Astrocyte (in vitro differentiated cells and primary cell): ENCODE measurements at regions not wholly inside any gene's neighbourhood (a gene's known extent, or its start where the extent isn't known, plus 50 kb on each side); places are given as distances from the start of the nearest gene placed in this dataset.

Experiments
- DNase-seq: peaks from one replicate; pipeline ENCODE4 v3.0.0-alpha.2; 2010; ENCODE audit warnings: low read depth
- FAIRE-seq: peaks from 2 replicates; lab custom pipeline; 2011; peaks lifted over from hg19 to GRCh38; lab: Jason Lieb, UNC
- H2AFZ ChIP-seq: 2 replicates; pipeline ENCODE4 v1.6.0; 2012; ENCODE audit warnings: low read depth, low read length, inconsistent platforms
- H3K27ac ChIP-seq: 2 replicates; pipeline ENCODE4 v1.5.1; 2011; ENCODE audit warnings: low read depth, low read length, inconsistent platforms
- H3K27me3 ChIP-seq: 2 replicates; pipeline ENCODE4 v1.6.0; 2011; ENCODE audit warnings: low read length, inconsistent platforms; ENCODE audit not compliant: insufficient read depth
- H3K36me3 ChIP-seq: 2 replicates; pipeline ENCODE4 v1.5.1; 2011; ENCODE audit warnings: low read length, inconsistent platforms; ENCODE audit not compliant: insufficient read depth
- H3K4me1 ChIP-seq: 2 replicates; pipeline ENCODE4 v1.5.1; 2011; ENCODE audit warnings: low read length, inconsistent platforms; ENCODE audit not compliant: insufficient read depth
- H3K4me2 ChIP-seq: 2 replicates; pipeline ENCODE4 v1.6.0; 2012; ENCODE audit warnings: low read length, inconsistent platforms
- H3K4me3 ChIP-seq: 2 replicates; pipeline ENCODE4 v1.5.1; 2011; ENCODE audit warnings: low read depth, mild to moderate bottlenecking, low read length, inconsistent platforms; ENCODE audit not compliant: insufficient read depth
- H3K79me2 ChIP-seq: 2 replicates; pipeline ENCODE4 v1.6.0; 2012; ENCODE audit warnings: mild to moderate bottlenecking, low read length, inconsistent platforms; ENCODE audit not compliant: insufficient read depth
- H3K9ac ChIP-seq: 2 replicates; pipeline ENCODE4 v1.6.0; 2012; ENCODE audit warnings: mild to moderate bottlenecking, low read length, inconsistent platforms
- H3K9me3 ChIP-seq: 2 replicates; pipeline ENCODE4 v1.5.1; 2012; ENCODE audit warnings: low read depth, mild to moderate bottlenecking, low read length, inconsistent platforms; ENCODE audit not compliant: insufficient read depth
- H4K20me1 ChIP-seq: 2 replicates; pipeline ENCODE4 v1.6.0; 2012; ENCODE audit warnings: low read length, inconsistent platforms; ENCODE audit not compliant: insufficient read depth
- H3K27ac Mint-ChIP-seq: one replicate; pipeline ENCODE4 v1.8.0; 2021; ENCODE audit warnings: mild to moderate bottlenecking, mixed read lengths; ENCODE audit not compliant: unreplicated experiment
- H3K27me3 Mint-ChIP-seq: one replicate; pipeline ENCODE4 v1.8.0; 2021; ENCODE audit warnings: low read depth, mixed read lengths; ENCODE audit not compliant: unreplicated experiment
- H3K36me3 Mint-ChIP-seq: one replicate; pipeline ENCODE4 v1.8.0; 2021; ENCODE audit warnings: low read depth, mixed read lengths; ENCODE audit not compliant: unreplicated experiment
- H3K4me1 Mint-ChIP-seq: one replicate; pipeline ENCODE4 v1.8.0; 2021; ENCODE audit warnings: low read depth, mixed read lengths; ENCODE audit not compliant: unreplicated experiment
- H3K4me3 Mint-ChIP-seq: one replicate; pipeline ENCODE4 v1.8.0; 2021; ENCODE audit warnings: mild to moderate bottlenecking, moderate library complexity, mixed read lengths; ENCODE audit not compliant: unreplicated experiment
- H3K9me3 Mint-ChIP-seq: one replicate; pipeline ENCODE4 v1.8.0; 2021; ENCODE audit warnings: mild to moderate bottlenecking, mixed read lengths; ENCODE audit not compliant: unreplicated experiment
- EZH2 ChIP-seq: IDR thresholded peaks from 2 replicates; pipeline ENCODE4 v1.6.1; 2012; ENCODE audit warnings: mild to moderate bottlenecking, low read length, inconsistent platforms; ENCODE audit not compliant: insufficient read depth
- TF ChIP-seq, protein P1 (sequence below): IDR thresholded peaks from 2 replicates; pipeline ENCODE4 v1.5.1; 2011; ENCODE audit warnings: low read depth, mild to moderate bottlenecking, inconsistent platforms, low read length, moderate library complexity; ENCODE audit not compliant: insufficient read depth

DNA sequence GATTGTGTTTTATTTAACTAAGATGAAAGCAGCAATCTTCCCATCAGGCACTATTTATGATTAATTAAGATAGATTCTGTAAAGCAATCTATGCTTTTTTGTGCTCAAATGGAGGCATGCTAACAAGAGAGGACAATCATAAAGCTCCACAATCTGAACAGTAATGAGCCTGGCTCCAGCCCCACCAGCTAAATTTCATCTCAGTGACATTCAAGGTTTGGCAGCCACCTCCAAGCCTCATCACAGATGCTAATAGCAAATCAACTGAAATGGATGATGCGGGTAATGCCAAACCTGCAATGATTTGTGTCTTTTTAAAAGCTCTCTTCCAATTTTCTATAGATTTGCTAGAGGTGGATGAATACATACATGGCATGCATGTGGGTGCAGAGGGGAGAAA, 456.6 kb downstream of the TDRD15 start:
- H2AFZ ChIP-seq: no peak overlapping the region
- H4K20me1 ChIP-seq: no peaks in the 10 kb centered on the region

GRCh38 chr2:21585881-21586280, 462.1 kb downstream of the TDRD15 start:
- Histone ChIP-seq H3K36me3 (no peaks in the 10 kb centered on the region), H3K4me1 (no peaks in the 10 kb centered on the region), H2AFZ (no peak overlapping the region), H3K4me3 (no peak overlapping the region), H3K79me2 (no peaks in the 10 kb centered on the region), H3K27ac (no peak overlapping the region), H3K9ac (no peak overlapping the region), H3K9me3 (no peaks in the 10 kb centered on the region), H4K20me1 (no peaks in the 10 kb centered on the region), H3K4me2 (no peak overlapping the region), H3K27me3 (no peaks in the 10 kb centered on the region)
- H3K36me3 Mint-ChIP-seq: no peaks in the 10 kb centered on the region
- peaks cover 2% of the 10 kb centered on the region for H3K9me3 Mint-ChIP-seq
- no peak for FAIRE-seq
- no peak for DNase-seq
- no peak overlapping the region for H3K4me3 Mint-ChIP-seq
- TF ChIP-seq, protein P1, sequence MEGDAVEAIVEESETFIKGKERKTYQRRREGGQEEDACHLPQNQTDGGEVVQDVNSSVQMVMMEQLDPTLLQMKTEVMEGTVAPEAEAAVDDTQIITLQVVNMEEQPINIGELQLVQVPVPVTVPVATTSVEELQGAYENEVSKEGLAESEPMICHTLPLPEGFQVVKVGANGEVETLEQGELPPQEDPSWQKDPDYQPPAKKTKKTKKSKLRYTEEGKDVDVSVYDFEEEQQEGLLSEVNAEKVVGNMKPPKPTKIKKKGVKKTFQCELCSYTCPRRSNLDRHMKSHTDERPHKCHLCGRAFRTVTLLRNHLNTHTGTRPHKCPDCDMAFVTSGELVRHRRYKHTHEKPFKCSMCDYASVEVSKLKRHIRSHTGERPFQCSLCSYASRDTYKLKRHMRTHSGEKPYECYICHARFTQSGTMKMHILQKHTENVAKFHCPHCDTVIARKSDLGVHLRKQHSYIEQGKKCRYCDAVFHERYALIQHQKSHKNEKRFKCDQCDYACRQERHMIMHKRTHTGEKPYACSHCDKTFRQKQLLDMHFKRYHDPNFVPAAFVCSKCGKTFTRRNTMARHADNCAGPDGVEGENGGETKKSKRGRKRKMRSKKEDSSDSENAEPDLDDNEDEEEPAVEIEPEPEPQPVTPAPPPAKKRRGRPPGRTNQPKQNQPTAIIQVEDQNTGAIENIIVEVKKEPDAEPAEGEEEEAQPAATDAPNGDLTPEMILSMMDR: no peak
- TF ChIP-seq EZH2: no peak
- peaks cover 2% of the 10 kb centered on the region for H3K27me3 Mint-ChIP-seq
- no peaks in the 10 kb centered on the region for H3K4me1 Mint-ChIP-seq
- no peak overlapping the region for H3K27ac Mint-ChIP-seq

More for the DNA sequence above, 456.6 kb downstream of the TDRD15 start:
- Histone ChIP-seq H3K27me3 (no peaks in the 10 kb centered on the region), H3K4me2 (no peak overlapping the region), H3K27ac (no peak overlapping the region), H3K79me2 (no peaks in the 10 kb centered on the region), H3K4me3 (no peak overlapping the region), H3K4me1 (no peaks in the 10 kb centered on the region), H3K36me3 (no peaks in the 10 kb centered on the region), H3K9me3 (no peaks in the 10 kb centered on the region), H3K9ac (no peak overlapping the region)
- DNase-seq (no peak), FAIRE-seq (no peak)
- Mint-ChIP-seq H3K9me3 (no peaks in the 10 kb centered on the region), H3K4me3 (no peak overlapping the region), H3K27ac (no peak overlapping the region), H3K36me3 (no peaks in the 10 kb centered on the region), H3K4me1 (no peaks in the 10 kb centered on the region), H3K27me3 (peaks cover 4% of the 10 kb centered on the region)
- TF ChIP-seq EZH2: no peak
- TF ChIP-seq, protein P1: no peak

GRCh38 chr2:21590026-21590690, 466.4 kb downstream of the TDRD15 start:
- no peak overlapping the region for H3K27ac Mint-ChIP-seq
- FAIRE-seq (no peak), DNase-seq (no peak)
- no peak overlapping the region for H3K9ac ChIP-seq
- H3K9me3 ChIP-seq: no peaks in the 10 kb centered on the region
- no peaks in the 10 kb centered on the region for H3K4me1 ChIP-seq
- H3K27me3 ChIP-seq: no peaks in the 10 kb centered on the region
- H3K36me3 ChIP-seq: no peaks in the 10 kb centered on the region
- H3K4me1 Mint-ChIP-seq: no peaks in the 10 kb centered on the region
- TF ChIP-seq, protein P1: no peak
- no peak for TF ChIP-seq EZH2
- H4K20me1 ChIP-seq: no peaks in the 10 kb centered on the region
- H3K36me3 Mint-ChIP-seq: no peaks in the 10 kb centered on the region
- H3K27ac ChIP-seq: no peak overlapping the region
- no peaks in the 10 kb centered on the region for H3K79me2 ChIP-seq
- peaks cover 9% of the 10 kb centered on the region for H3K27me3 Mint-ChIP-seq
- H2AFZ ChIP-seq: no peak overlapping the region
- no peak overlapping the region for H3K4me3 ChIP-seq
- no peak overlapping the region for H3K4me2 ChIP-seq
- peaks cover 3% of the 10 kb centered on the region for H3K9me3 Mint-ChIP-seq
- no peak overlapping the region for H3K4me3 Mint-ChIP-seq
